HFFc6 (cell line): ENCODE measurements at regions not wholly inside any gene's neighbourhood (a gene's known extent, or its start where the extent isn't known, plus 50 kb on each side); places are given as distances from the start of the nearest gene placed in this dataset.

Experiments
- DNase-seq: peaks from one replicate; pipeline ENCODE4 v3.0.0-alpha.2; 2018
- H3K27ac Mint-ChIP-seq: 2 replicates; pipeline ENCODE4 v1.8.0; 2020; ENCODE audit warnings: mild to moderate bottlenecking, mixed read lengths
- H3K27me3 Mint-ChIP-seq: 2 replicates; pipeline ENCODE4 v1.8.0; 2021; ENCODE audit warnings: mild to moderate bottlenecking, moderate library complexity, mixed read lengths; ENCODE audit not compliant: insufficient read depth
- H3K36me3 Mint-ChIP-seq: 2 replicates; pipeline ENCODE4 v1.8.0; 2021; ENCODE audit warnings: low read depth, mixed read lengths
- H3K4me1 Mint-ChIP-seq: 2 replicates; pipeline ENCODE4 v1.8.0; 2020; ENCODE audit warnings: low read depth, mixed read lengths
- H3K4me3 Mint-ChIP-seq: 2 replicates; pipeline ENCODE4 v1.8.0; 2020; ENCODE audit warnings: mild to moderate bottlenecking, moderate library complexity, mixed read lengths
- H3K9me3 Mint-ChIP-seq: 2 replicates; pipeline ENCODE4 v1.8.0; 2020; ENCODE audit warnings: mild to moderate bottlenecking, mixed read lengths
- TF ChIP-seq, protein P1 (sequence below): fragments of 200-600 bp; sonication (generic); IDR thresholded peaks from 2 replicates; pipeline ENCODE4 v1.5.0; 2021; ENCODE audit warnings: antibody characterized with exemption, mild to moderate bottlenecking

GRCh38 chr7:108637049-108637621, 67.5 kb downstream of the DNAJB9 start:
- Mint-ChIP-seq H3K9me3 (no peaks in the 10 kb centered on the region), H3K36me3 (no peaks in the 10 kb centered on the region), H3K4me3 (no peak overlapping the region), H3K27me3 (no peaks in the 10 kb centered on the region), H3K4me1 (no peaks in the 10 kb centered on the region), H3K27ac (no peak overlapping the region)
- no peak for DNase-seq
- TF ChIP-seq, protein P1, sequence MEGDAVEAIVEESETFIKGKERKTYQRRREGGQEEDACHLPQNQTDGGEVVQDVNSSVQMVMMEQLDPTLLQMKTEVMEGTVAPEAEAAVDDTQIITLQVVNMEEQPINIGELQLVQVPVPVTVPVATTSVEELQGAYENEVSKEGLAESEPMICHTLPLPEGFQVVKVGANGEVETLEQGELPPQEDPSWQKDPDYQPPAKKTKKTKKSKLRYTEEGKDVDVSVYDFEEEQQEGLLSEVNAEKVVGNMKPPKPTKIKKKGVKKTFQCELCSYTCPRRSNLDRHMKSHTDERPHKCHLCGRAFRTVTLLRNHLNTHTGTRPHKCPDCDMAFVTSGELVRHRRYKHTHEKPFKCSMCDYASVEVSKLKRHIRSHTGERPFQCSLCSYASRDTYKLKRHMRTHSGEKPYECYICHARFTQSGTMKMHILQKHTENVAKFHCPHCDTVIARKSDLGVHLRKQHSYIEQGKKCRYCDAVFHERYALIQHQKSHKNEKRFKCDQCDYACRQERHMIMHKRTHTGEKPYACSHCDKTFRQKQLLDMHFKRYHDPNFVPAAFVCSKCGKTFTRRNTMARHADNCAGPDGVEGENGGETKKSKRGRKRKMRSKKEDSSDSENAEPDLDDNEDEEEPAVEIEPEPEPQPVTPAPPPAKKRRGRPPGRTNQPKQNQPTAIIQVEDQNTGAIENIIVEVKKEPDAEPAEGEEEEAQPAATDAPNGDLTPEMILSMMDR = no peak

DNA sequence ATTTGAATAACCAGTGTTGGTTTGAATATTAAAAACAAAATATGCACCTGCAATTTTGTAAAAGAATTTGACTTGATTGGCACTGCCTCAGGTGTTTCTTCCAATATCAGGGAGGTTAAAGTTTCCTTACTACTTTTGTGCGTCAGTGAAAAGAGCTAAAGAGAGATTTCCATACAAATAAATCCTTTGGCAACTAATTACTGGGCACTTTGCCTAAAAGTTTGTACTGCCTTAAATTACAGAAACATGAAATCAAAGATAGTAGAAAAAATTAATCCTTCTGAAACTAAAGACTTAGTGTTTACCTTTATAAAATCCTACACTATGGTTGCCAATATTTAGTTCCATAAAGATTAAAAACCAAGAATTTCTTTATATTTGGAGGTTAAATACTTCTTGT, 72.5 kb downstream of the DNAJB9 start:
- Mint-ChIP-seq H3K4me3 (no peak overlapping the region), H3K27ac (no peak overlapping the region), H3K9me3 (0 out of 2 replicates have a peak, but pooled peaks cover 3% of the 10 kb centered on the region), H3K4me1 (no peaks in the 10 kb centered on the region), H3K27me3 (no peaks in the 10 kb centered on the region), H3K36me3 (no peaks in the 10 kb centered on the region)
- TF ChIP-seq, protein P1 = no peak
- DNase-seq = no peak

DNA sequence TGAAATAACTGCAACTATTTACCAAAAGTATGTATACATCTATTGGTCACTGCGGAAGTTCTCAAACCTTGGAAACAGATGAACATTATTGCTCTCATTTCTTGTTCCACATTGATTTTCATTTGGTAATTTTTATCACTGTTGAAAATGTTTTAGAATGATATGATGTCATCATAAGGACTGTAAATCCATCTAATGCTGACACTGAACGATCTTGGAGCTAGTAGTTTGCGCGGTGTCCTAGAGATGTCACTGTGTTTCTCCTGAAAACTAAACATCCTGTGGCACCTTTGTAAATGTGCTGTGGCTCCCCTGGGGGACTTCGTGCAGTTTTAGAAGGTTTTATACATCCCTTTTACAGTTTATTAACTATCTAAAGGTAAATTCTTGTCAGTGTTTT, 73.5 kb downstream of the DNAJB9 start:
- H3K9me3 Mint-ChIP-seq = 0 out of 2 replicates have a peak, but pooled peaks cover 3% of the 10 kb centered on the region
- TF ChIP-seq, protein P1 = no peak
- H3K36me3 Mint-ChIP-seq = no peaks in the 10 kb centered on the region
- no peaks in the 10 kb centered on the region for H3K4me1 Mint-ChIP-seq
- H3K27ac Mint-ChIP-seq = no peak overlapping the region
- no peaks in the 10 kb centered on the region for H3K27me3 Mint-ChIP-seq
- no peak overlapping the region for H3K4me3 Mint-ChIP-seq
- DNase-seq = no peak

DNA sequence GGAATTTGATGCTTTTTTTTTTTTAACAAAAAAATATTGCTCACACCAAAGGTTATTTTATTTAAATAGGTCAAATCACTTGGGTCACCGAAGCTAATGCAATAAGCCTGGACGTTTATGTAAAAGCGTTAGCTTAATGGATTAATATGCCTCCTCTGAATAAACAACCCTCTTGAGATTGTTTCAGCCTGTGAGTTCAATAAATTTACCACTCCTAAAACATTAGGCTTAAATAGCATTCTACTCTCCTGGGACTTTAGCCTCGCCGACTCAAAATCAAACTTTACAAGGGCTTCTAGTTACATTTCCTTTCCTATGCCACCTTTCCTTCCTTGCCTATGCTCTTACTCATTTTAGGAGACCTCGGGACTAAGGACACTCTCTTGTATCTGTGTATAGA, 79.3 kb downstream of the DNAJB9 start:
- DNase-seq = no peak
- TF ChIP-seq, protein P1 = no peak
- Mint-ChIP-seq H3K9me3 (0 out of 2 replicates have a peak, but pooled peaks cover 3% of the 10 kb centered on the region), H3K36me3 (no peaks in the 10 kb centered on the region), H3K4me3 (no peak overlapping the region), H3K27ac (no peak overlapping the region), H3K4me1 (no peaks in the 10 kb centered on the region), H3K27me3 (no peaks in the 10 kb centered on the region)

GRCh38 chr7:108650467-108650866, 80.8 kb downstream of the DNAJB9 start:
- Mint-ChIP-seq H3K27ac (no peak overlapping the region), H3K9me3 (no peaks in the 10 kb centered on the region), H3K36me3 (no peaks in the 10 kb centered on the region), H3K4me3 (no peak overlapping the region), H3K4me1 (no peaks in the 10 kb centered on the region), H3K27me3 (no peaks in the 10 kb centered on the region)
- no peak for DNase-seq
- TF ChIP-seq, protein P1 = no peak

DNA sequence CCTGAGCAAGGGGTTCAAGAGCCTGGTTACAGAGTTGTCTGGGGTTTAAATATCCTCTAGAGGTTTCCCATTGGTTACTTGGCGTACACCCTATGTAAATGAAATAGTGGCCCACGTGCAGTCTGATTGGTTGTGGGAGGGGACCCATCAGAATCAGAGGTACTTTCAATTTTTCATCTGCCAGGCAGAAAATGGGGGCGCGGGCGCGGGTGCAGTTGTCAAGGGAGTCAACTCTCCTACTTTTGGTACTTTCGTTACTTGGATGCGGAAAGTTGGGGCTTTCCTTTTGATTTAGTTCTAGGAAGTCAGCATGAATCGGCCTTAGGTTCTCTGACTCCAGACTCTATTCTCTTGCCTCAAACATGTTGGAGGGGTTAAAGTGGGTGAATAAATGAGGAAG, 83.2 kb downstream of the DNAJB9 start:
- Mint-ChIP-seq H3K36me3 (no peaks in the 10 kb centered on the region), H3K27me3 (no peaks in the 10 kb centered on the region), H3K4me3 (no peak overlapping the region), H3K4me1 (no peaks in the 10 kb centered on the region), H3K27ac (no peak overlapping the region), H3K9me3 (no peaks in the 10 kb centered on the region)
- no peak for DNase-seq
- TF ChIP-seq, protein P1 = no peak
